ENCODE measurements at regions not wholly inside any gene's neighbourhood (a gene's known extent, or its start where the extent isn't known, plus 50 kb on each side); places are given as distances from the start of the nearest gene placed in this dataset.

DNA sequence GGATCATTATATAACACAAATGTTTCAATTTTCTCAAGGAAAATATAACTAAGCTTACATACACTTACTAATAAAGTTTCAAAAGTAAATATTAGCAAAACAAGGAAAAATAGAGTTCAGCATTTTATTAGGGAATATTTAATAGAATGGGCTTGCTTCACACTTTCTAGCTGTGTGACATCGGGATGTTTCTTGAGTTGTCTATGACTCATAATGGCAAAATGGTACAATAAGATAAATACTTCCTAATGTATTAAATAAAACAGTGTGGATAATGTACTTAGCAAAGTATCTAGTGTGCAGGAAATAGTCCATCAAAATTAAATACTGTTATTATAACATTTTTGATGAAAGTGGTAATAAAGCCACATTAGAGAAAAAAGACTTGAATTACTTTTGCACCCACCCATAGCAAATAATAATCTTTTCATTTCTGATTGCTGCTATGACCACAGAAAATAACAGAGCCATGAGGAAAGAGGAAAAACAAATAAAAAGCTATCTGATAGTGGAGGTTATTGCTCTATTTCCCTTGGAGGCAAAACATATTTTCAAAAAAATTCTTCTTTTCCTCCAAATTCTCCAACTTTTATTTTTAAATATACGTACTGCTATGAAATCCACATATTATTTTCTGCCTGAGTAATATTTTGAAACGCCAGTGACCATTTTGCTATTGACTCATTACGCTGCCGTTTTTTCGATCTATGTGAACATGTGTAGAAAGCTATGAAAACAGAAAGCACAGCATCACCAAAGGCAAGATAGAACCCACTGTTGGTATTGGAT, 272.9 kb upstream of the KLF6 start:
- H3K36me3 Mint-ChIP-seq: no peaks in the 10 kb centered on the region
- WGBS (ENCODE audit: insufficient coverage): 97% methylated on average over 5 of the region's 6 CpGs
- TF ChIP-seq, protein P1, sequence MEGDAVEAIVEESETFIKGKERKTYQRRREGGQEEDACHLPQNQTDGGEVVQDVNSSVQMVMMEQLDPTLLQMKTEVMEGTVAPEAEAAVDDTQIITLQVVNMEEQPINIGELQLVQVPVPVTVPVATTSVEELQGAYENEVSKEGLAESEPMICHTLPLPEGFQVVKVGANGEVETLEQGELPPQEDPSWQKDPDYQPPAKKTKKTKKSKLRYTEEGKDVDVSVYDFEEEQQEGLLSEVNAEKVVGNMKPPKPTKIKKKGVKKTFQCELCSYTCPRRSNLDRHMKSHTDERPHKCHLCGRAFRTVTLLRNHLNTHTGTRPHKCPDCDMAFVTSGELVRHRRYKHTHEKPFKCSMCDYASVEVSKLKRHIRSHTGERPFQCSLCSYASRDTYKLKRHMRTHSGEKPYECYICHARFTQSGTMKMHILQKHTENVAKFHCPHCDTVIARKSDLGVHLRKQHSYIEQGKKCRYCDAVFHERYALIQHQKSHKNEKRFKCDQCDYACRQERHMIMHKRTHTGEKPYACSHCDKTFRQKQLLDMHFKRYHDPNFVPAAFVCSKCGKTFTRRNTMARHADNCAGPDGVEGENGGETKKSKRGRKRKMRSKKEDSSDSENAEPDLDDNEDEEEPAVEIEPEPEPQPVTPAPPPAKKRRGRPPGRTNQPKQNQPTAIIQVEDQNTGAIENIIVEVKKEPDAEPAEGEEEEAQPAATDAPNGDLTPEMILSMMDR (IDR thresholded peaks at IDR 0.05): no peak
- intact Hi-C loops (cut with micrococcal nuclease): no loop called here
- H3K27me3 ChIP-seq (ENCODE audit: control insufficient read depth, insufficient read depth, low read length): no peaks in the 10 kb centered on the region
- no peaks in the 10 kb centered on the region for H3K27me3 Mint-ChIP-seq (ENCODE audit: low read depth in 2 of 2)
- DNase-seq: no peak
- no peak overlapping the region for H3K27ac ChIP-seq (ENCODE audit: low read length)
- no peak overlapping the region for H3K27ac Mint-ChIP-seq
- no peaks in the 10 kb centered on the region for H3K36me3 ChIP-seq (ENCODE audit: control insufficient read depth, insufficient read depth, low read length)
- no peak overlapping the region for H3K4me3 ChIP-seq (ENCODE audit: low read length)
- no peak overlapping the region for H3K4me3 Mint-ChIP-seq
- H3K9me3 ChIP-seq (ENCODE audit: control insufficient read depth, insufficient read depth, low read length): no peaks in the 10 kb centered on the region
- H3K9me3 Mint-ChIP-seq: no peaks in the 10 kb centered on the region
- no peak for ATAC-seq
- H3K4me1 ChIP-seq (ENCODE audit: control insufficient read depth, insufficient read depth, low read length): peaks cover 17% of the 10 kb centered on the region
- peaks cover 6 to 8% of the 10 kb centered on the region in 2 donors for H3K4me1 Mint-ChIP-seq

DNA sequence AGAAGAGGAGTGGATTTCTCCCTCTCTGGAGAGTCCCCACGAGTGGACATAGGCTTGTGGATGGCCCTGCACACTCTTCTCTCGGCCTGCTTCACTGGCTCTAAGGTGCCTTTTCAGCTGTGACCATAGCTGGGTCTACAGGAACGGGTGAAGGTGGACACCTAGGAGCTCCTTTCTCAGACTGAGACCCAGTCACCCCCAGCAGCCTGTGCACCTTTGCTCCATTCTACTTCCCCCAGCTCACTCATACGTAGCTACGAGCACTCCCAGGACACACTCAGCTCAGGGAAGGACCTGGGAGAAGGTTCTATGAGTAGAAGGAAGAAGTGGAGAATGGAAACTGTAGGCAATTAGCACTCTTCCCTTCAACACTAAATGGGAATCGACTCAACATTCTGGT, 272.0 kb upstream of the KLF6 start:
- H3K9me3 Mint-ChIP-seq: no peaks in the 10 kb centered on the region
- TF ChIP-seq, protein P1 (IDR thresholded peaks at IDR 0.05): no peak
- Histone ChIP-seq H3K27ac (ENCODE audit: low read length) (no peak overlapping the region), H3K4me3 (ENCODE audit: low read length) (no peak overlapping the region), H3K36me3 (ENCODE audit: control insufficient read depth, insufficient read depth, low read length) (no peaks in the 10 kb centered on the region), H3K27me3 (ENCODE audit: control insufficient read depth, insufficient read depth, low read length) (no peaks in the 10 kb centered on the region), H3K9me3 (ENCODE audit: control insufficient read depth, insufficient read depth, low read length) (no peaks in the 10 kb centered on the region), H3K4me1 (ENCODE audit: control insufficient read depth, insufficient read depth, low read length) (peaks cover 17% of the 10 kb centered on the region)
- no peaks in the 10 kb centered on the region for H3K36me3 Mint-ChIP-seq
- intact Hi-C loops (cut with micrococcal nuclease): no loop called here
- peaks cover 0 to 4% of the 10 kb centered on the region in 2 donors for H3K27me3 Mint-ChIP-seq (ENCODE audit: low read depth in 2 of 2)
- DNase-seq (no peak), ATAC-seq (no peak)
- WGBS (ENCODE audit: insufficient coverage): 90% methylated on average over 3 of the region's 6 CpGs
- H3K27ac Mint-ChIP-seq: no peak overlapping the region
- peaks cover 6 to 8% of the 10 kb centered on the region in 2 donors for H3K4me1 Mint-ChIP-seq
- no peak overlapping the region for H3K4me3 Mint-ChIP-seq

DNA sequence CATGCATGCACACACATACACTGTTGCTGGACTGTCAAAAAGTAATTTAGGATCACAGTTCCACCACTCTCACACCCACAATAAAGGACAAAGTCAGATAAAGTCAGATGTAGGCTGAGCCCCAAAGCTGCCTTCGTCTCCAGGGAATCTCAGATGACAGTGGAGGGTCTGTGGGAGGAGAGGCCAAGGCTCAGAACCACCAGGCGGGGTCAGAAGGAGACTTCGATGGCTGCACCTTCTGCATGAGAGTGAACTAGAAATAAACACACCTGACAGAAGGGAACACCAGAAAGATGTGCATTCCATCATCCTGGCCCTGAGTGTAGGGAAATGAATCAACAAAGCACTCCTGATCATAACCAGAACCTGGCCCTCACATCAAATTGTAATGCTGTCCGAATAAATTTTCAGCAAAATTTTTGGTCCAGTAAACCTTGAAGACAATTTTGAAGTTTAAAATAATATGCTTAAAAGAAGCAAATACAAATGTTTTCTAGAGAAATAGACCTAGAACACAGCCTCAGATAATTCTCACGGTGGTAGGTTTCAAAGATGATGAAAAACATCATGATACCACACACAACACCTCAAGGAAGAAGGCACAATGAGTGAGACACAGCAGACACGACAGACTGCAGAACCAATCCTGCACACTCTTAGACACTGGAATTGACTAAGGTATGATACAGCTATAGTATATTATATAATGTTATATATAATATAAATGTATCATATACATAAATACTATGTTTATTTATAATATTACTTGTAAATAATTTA, 269.8 kb upstream of the KLF6 start:
- H3K4me3 Mint-ChIP-seq: no peak overlapping the region
- no peaks in the 10 kb centered on the region for H3K9me3 Mint-ChIP-seq
- H3K9me3 ChIP-seq (ENCODE audit: control insufficient read depth, insufficient read depth, low read length): no peaks in the 10 kb centered on the region
- H3K27me3 Mint-ChIP-seq (ENCODE audit: low read depth in 2 of 2): peaks cover 4 to 17% of the 10 kb centered on the region in 2 donors
- no peaks in the 10 kb centered on the region for H3K36me3 ChIP-seq (ENCODE audit: control insufficient read depth, insufficient read depth, low read length)
- intact Hi-C loops (cut with micrococcal nuclease): no loop called here
- peaks cover 8% of the 10 kb centered on the region for H3K4me1 ChIP-seq (ENCODE audit: control insufficient read depth, insufficient read depth, low read length)
- no peak for DNase-seq
- H3K4me3 ChIP-seq (ENCODE audit: low read length): no peak overlapping the region
- no peak for ATAC-seq
- H3K27ac Mint-ChIP-seq: no peak overlapping the region
- H3K36me3 Mint-ChIP-seq: no peaks in the 10 kb centered on the region
- no peak overlapping the region for H3K27ac ChIP-seq (ENCODE audit: low read length)
- TF ChIP-seq, protein P1 (IDR thresholded peaks at IDR 0.05): no peak
- WGBS (ENCODE audit: insufficient coverage): 94% methylated on average over 4 of the region's 6 CpGs
- no peaks in the 10 kb centered on the region for H3K27me3 ChIP-seq (ENCODE audit: control insufficient read depth, insufficient read depth, low read length)
- peaks cover 8 to 15% of the 10 kb centered on the region in 2 donors for H3K4me1 Mint-ChIP-seq

All from natural killer cell (primary cell).